ENCODE measurements at regions not wholly inside any gene's neighbourhood (a gene's known extent, or its start where the extent isn't known, plus 50 kb on each side); places are given as distances from the start of the nearest gene placed in this dataset.

DNA sequence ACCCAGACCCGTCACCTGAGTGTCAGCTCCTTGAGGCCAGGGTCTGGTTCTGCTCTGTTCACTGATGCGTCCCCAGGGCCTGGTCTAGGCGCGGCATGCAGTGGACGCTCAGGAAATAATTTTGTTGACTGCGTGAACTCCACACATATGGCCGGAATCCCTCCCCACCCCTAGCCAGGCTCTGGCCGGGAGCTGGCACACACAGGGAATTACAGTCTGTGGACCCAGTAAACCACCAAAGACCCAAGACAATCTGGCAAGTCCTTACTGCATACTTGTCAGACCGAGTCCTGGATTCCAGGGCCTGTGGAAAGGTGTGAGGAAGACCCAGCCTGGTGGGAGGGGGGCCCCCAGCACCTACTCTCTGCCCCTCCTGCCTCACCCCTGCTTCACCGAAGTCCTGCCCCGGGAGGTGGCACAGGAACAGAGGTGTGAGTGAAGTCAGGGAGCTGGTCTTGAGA is 113.0 kb upstream of the IER5L start:
- ATAC-seq (ENCODE audit: low read depth) (no peak), DNase-seq (no peak)
- CTCF ChIA-PET = no interaction called here
- Histone ChIP-seq H2AFZ (replicated peaks; ENCODE audit: low read length, poor library complexity) (no peak overlapping the region), H3K4me2 (ENCODE audit: low read depth, low read length) (no peak overlapping the region), H2AK5ac (ENCODE audit: low read depth, low read length) (no peak overlapping the region), H3K27me3 (ENCODE audit: control insufficient read depth, insufficient read depth, low read length) (peaks cover 2% of the 10 kb centered on the region; the same call in 1 of the 2 replicates), H3K9ac (ENCODE audit: low read depth, low read length) (no peak overlapping the region), H4K8ac (ENCODE audit: low read depth in 2 of 2, low read length in 2 of 2) (no peak overlapping the region), H3K56ac (ENCODE audit: extremely low read depth, insufficient read depth, low read length) (no peak overlapping the region), H4K5ac (ENCODE audit: low read depth, low read length) (no peak overlapping the region), H3K18ac (ENCODE audit: low read depth, low read length) (no peak overlapping the region), H4K91ac (ENCODE audit: insufficient read depth, low read depth, low read length) (no peak overlapping the region), H3K27ac (ENCODE audit: insufficient read depth, low read length) (no peak overlapping the region), H2BK20ac (ENCODE audit: low read depth, low read length) (no peak overlapping the region), H3K4ac (ENCODE audit: low read depth, low read length) (no peak overlapping the region), H3K9me3 (ENCODE audit: control insufficient read depth, insufficient read depth, low read length) (peaks cover 2% of the 10 kb centered on the region; the same call in 1 of the 2 replicates), H2BK5ac (ENCODE audit: low read depth, low read length, poor library complexity, severe bottlenecking) (no peak overlapping the region), H3K4me1 (ENCODE audit: control insufficient read depth, insufficient read depth, low read length) (no peaks in the 10 kb centered on the region), H2BK120ac (ENCODE audit: low read depth, low read length) (no peak overlapping the region), H3K4me3 (ENCODE audit: insufficient read depth, low read depth, low read length) (no peak overlapping the region), H3K23ac (ENCODE audit: low read depth, low read length) (no peak overlapping the region), H4K20me1 (ENCODE audit: insufficient read depth, low read length) (no peaks in the 10 kb centered on the region), H3K36me3 (ENCODE audit: control insufficient read depth, insufficient read depth, low read length) (no peaks in the 10 kb centered on the region), H3K79me1 (ENCODE audit: low read depth in 1 of 2, low read length in 2 of 2) (no peaks in the 10 kb centered on the region), H2BK15ac (ENCODE audit: low read depth, low read length) (no peak overlapping the region), H3K14ac (replicated peaks; ENCODE audit: low read depth, low read length) (no peak overlapping the region), H2AK9ac (replicated peaks; ENCODE audit: low read depth, low read length, poor library complexity) (no peak overlapping the region), H3K9me1 (ENCODE audit: insufficient read depth, low read length) (no peaks in the 10 kb centered on the region)
- no peak for TF ChIP-seq MXI1 (IDR thresholded peaks at IDR 0.05; ENCODE audit: borderline replicate concordance, low read depth, low read length)
- no peak for TF ChIP-seq CEBPB (IDR thresholded peaks at IDR 0.05; ENCODE audit: low read depth, low read length)
- no peak for TF ChIP-seq MAFK (IDR thresholded peaks at IDR 0.05; ENCODE audit: low read depth, low read length)
- in situ Hi-C loops (cut with MboI; ENCODE audit: low sequenced_read_pairs) = no loop called here
- WGBS, 2 experiments (ENCODE audit: extremely low coverage in 2 of 2, insufficient read length in 1 of 2) = no CpG with 5 or more reads among the region's 11 CpGs
- BruUV-seq (replicated peaks) = no TSS peak
- dilution Hi-C loops (cut with HindIII; ENCODE audit: low sequenced_read_pairs, unreplicated experiment) = no loop called here
- intact Hi-C loops (cut with micrococcal nuclease) = no loop called here
- POLR2A ChIA-PET (ENCODE audit: unreplicated experiment) = no interaction called here
